ENCODE measurements at regions not wholly inside any gene's neighbourhood (a gene's known extent, or its start where the extent isn't known, plus 50 kb on each side); places are given as distances from the start of the nearest gene placed in this dataset.

GRCh38 chr12:58819345-58819744 lies 101.0 kb downstream of the LRIG3 start:
- no peak for DNase-seq

DNA sequence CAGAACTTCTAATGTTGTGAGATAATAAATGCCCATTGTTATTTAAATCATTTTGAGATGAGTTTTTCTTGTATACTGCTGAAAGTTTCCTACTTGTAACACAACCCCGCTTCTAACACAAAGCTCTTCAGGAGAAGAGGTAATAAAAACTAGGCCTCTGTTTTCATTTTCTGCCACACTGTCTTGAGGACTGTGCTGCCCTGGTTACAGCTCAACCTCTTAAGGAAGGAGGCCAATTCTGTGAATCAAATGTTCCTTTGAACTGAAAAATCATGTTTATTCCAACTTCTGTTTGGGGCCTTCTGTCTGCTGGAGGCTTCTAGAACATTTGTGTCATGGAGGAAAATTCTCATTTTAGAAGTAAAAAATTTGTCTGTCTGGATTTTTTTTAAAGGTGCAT lies 100.3 kb downstream of the LRIG3 start:
- no peak for DNase-seq

All from CD4-positive, alpha-beta T cell treated with Interferon alpha-2 for 1 hour (primary cell).